ENCODE measurements at regions not wholly inside any gene's neighbourhood (a gene's known extent, or its start where the extent isn't known, plus 50 kb on each side); places are given as distances from the start of the nearest gene placed in this dataset.
"Not testable (repeated sequence)": the region's sequence is repeated elsewhere in the genome, so short reads cannot be mapped to it uniquely, and the experiment has no call there.

GRCh38 chr21:15627011-15627410 is 102.8 kb upstream of the USP25 start:
- H3K4me3 ChIP-seq (ENCODE audit: low read depth, low read length), result no peak overlapping the region
- TF ChIP-seq CTCF (IDR thresholded peaks at IDR 0.05; ENCODE audit: insufficient read depth, low read depth, low read length, missing control alignments), result no peak
- DNase-seq (ENCODE audit: low read depth), result no peak

GRCh38 chr21:15627823-15628222 is 102.0 kb upstream of the USP25 start:
- TF ChIP-seq CTCF (IDR thresholded peaks at IDR 0.05; ENCODE audit: insufficient read depth, low read depth, low read length, missing control alignments), result no peak
- H3K4me3 ChIP-seq (ENCODE audit: low read depth, low read length), result no peak overlapping the region
- DNase-seq (ENCODE audit: low read depth), result no peak

GRCh38 chr21:15631342-15631741 is 98.4 kb upstream of the USP25 start:
- DNase-seq (ENCODE audit: low read depth), result no peak
- no peak overlapping the region for H3K4me3 ChIP-seq (ENCODE audit: low read depth, low read length)
- no peak for TF ChIP-seq CTCF (IDR thresholded peaks at IDR 0.05; ENCODE audit: insufficient read depth, low read depth, low read length, missing control alignments)

GRCh38 chr21:15634541-15634940 is 95.2 kb upstream of the USP25 start:
- not testable (repeated sequence) for DNase-seq (ENCODE audit: low read depth); H3K4me3 ChIP-seq (ENCODE audit: low read depth, low read length)

- no peak for TF ChIP-seq CTCF (IDR thresholded peaks at IDR 0.05; ENCODE audit: insufficient read depth, low read depth, low read length, missing control alignments)
- no peak overlapping the region for H3K4me3 ChIP-seq (ENCODE audit: low read depth, low read length)
- DNase-seq (ENCODE audit: low read depth), result no peak
Measured at GRCh38 chr21:15638856-15639549, 90.8 kb upstream of the USP25 start.

GRCh38 chr21:15640113-15640512 is 89.7 kb upstream of the USP25 start:
- DNase-seq (ENCODE audit: low read depth); H3K4me3 ChIP-seq (ENCODE audit: low read depth, low read length): not testable (repeated sequence)

GRCh38 chr21:15644489-15644888 is 85.3 kb upstream of the USP25 start:
- no peak for TF ChIP-seq CTCF (IDR thresholded peaks at IDR 0.05; ENCODE audit: insufficient read depth, low read depth, low read length, missing control alignments)

GRCh38 chr21:15645830-15646229 is 84.0 kb upstream of the USP25 start:
- no peak for TF ChIP-seq CTCF (IDR thresholded peaks at IDR 0.05; ENCODE audit: insufficient read depth, low read depth, low read length, missing control alignments)
- no peak overlapping the region for H3K4me3 ChIP-seq (ENCODE audit: low read depth, low read length)
- DNase-seq (ENCODE audit: low read depth), result no peak

More at GRCh38 chr21:15644489-15644888, 85.3 kb upstream of the USP25 start:
- no peak for DNase-seq (ENCODE audit: low read depth)
- H3K4me3 ChIP-seq (ENCODE audit: low read depth, low read length), result no peak overlapping the region

Data from GM12865 (cell line).